GM19099 (cell line): ENCODE measurements at regions not wholly inside any gene's neighbourhood (a gene's known extent, or its start where the extent isn't known, plus 50 kb on each side); places are given as distances from the start of the nearest gene placed in this dataset.

Experiments used
- POLR2A ChIP-seq: IDR thresholded peaks from 3 replicates; pipeline ENCODE4 v1.6.1; 2011; ENCODE audit warnings: low read depth; ENCODE audit not compliant: insufficient read length; ENCODE audit errors: extremely low read depth

GRCh38 chr2:14137643-14138042 is 494.9 kb upstream of the LRATD1 start:
- no peak for TF ChIP-seq POLR2A

DNA sequence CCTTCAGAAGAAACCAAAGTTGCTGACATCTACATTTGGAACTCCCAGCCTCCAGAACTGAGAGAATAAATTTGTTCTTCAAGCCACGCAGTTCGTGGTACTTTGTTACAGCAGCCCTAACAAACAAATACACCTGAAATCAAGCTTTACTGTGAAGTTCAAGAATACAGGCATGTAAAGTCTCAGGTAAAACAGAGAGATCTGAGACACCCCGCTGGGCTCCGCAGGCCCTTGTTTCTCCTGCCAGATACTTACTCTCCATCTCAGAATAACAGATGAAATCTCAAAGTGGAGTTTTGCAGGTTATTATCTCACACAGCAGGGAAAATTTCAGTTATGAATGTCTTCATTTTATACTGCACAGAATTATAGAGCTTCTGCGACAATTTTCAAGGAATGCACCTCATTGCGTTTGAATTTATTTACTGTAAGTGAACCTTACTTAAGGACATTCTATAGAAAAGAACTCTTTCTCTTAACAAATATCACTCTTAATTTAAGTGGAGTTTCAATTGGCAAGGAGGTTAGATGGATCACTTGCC is 492.4 kb upstream of the LRATD1 start:
- TF ChIP-seq POLR2A = no peak

DNA sequence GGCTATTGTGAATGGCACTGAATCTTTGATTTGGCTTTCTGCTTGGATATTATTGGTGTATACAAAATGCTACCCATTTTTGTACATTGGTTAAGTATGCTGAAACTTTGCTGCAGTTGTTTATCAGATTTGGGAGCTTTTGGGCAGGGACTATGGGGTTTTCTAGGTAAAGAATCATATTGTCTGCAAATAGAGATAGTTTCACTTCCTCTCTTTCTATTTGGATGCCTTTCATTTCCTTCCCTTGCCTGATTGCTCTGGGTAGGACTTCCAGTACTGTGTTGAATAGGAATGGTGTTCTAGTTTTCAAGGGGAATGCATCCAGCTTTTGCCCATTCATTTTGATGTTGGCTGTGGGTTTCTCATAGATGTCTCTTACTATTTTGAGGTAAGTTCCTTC is 489.1 kb upstream of the LRATD1 start:
- TF ChIP-seq POLR2A = no peak

DNA sequence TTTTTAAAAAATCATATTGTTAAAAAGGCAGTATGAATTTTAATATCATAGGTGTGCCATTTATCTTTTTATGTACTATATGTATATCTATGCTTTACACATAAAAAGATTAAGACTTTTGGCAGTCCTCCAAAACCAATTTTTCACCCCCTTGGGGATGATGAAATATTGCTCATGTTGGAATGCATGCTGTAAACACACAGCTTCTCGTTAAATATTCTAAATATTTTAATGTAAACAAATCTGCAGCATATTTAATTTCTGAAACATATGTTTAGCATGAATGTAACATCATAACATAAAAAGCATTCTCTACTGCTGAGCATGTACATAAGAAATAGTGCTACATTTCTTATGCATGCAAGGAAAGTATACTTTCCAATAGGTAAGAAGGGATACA is 484.3 kb upstream of the LRATD1 start:
- TF ChIP-seq POLR2A = no peak

- no peak for TF ChIP-seq POLR2A
Measured at GRCh38 chr2:14157816-14158215, 474.7 kb upstream of the LRATD1 start.

DNA sequence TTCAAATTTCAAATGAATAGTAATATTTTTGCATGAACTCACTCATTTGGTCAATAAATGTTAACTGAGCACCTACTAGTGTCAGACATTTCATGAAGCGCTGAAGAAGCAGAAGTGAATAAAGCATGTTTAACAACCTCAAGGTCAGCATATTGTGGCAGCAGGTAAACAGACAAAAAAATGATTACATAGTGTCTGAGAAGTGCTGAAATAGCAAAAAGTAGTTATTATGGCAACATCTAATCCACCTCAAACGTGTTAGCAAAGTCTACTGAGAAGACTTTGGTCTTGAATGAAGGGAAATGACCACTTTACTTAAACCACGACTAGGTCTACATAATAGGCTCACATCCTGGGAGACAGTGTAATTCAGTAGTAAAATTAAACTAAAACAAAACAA is 452.2 kb upstream of the LRATD1 start:
- no peak for TF ChIP-seq POLR2A

- no peak for TF ChIP-seq POLR2A
Measured at GRCh38 chr2:14182227-14182946, 450.1 kb upstream of the LRATD1 start.

DNA sequence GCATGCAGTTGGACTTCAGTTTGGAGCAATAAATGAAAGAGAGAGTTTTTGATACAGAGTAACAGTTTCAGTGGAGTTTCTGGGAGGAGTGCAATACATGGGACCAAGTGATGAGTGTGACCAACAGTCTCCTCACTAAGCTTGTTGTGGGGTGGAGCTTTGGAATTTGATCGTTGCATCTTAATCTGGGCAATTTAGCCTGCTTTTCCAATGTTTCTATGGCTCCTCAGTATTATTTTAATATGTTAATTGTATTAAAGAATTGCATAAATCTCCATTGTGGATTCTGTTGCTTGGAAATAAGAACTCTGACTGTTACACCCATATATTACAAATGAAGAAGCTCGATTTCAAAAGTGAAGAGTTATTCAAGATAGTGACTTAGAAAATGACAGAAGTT is 446.6 kb upstream of the LRATD1 start:
- no peak for TF ChIP-seq POLR2A

DNA sequence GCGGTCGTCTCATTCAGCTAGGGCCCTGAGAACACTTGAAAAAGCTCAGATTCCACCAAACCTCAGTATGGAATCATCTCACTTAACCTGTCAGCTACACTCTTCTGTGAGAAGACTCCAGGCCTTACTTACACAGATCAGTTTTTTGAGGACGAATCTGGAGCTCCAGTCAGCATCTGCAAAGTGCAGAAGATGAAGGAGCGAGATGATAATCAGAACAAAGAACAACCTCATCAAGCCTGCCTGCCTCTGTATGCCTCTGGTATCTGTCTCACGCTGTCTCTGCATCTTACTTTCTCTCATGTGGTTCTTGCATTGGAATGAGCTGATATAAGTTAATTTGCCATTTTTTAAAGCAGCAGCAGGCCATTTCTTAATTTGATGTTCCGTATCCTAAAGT is 444.1 kb upstream of the LRATD1 start:
- no peak for TF ChIP-seq POLR2A

- TF ChIP-seq POLR2A = no peak
Measured at GRCh38 chr2:14189929-14190328, 442.6 kb upstream of the LRATD1 start.

- TF ChIP-seq POLR2A = no peak
Measured at GRCh38 chr2:14194233-14194632, 438.3 kb upstream of the LRATD1 start.

DNA sequence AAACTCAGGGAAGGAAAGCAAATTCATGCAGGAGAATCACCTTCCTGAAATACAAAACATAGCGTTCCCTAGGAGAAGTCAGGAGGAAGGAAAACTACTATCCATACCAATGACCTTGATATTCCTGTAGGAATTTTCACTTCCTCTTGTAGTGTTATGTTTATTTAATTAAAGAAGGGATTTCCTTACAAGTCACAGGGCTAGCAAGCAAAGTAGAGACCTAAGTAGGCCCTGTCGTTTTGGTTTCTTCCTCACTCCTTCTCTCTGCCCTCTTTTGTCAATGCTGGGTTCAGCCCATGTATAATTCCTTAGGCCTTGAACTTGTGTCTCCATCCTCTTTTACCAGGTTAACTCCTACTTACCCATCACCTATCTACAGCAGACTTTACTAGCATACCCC is 435.2 kb upstream of the LRATD1 start:
- TF ChIP-seq POLR2A = no peak

DNA sequence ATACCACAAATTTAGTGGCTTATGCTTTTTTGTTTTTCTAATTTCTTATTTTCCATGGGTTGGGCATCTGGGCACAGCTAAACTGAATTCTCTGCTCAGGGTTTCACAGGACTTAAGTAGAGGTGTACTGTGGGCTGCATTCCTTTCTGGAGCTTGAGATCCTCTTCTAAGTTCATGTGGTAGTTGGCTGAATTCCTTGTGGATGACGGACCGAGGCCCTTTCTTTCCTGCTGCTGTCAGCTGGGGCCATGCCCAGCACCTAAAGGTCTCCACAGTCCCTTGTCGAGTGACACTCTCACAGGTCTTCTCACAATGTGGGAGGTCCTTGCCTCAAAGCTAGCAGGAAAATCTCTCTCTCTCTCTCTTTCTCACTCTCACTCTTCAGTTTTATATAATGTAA is 433.5 kb upstream of the LRATD1 start:
- TF ChIP-seq POLR2A = no peak

- no peak for TF ChIP-seq POLR2A
Measured at GRCh38 chr2:14219306-14219705, 413.2 kb upstream of the LRATD1 start.

DNA sequence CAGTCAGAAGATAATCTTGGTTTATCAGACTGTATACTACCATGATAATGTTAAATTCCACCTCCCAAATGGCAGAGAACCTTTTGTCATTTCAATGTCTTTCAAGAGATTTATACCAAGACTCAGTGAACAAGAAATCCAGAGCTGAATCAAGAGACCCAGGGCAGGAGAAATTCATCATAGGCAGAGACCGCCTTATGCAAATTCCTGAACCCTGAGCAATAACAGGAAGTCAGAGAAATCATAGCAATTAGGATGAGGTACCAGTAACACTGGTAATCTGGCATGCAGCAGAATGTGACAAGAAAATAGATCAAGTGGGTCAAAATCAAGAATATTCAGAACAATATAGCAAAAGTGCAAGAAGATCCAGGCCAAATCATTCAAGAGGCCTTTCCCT is 412.4 kb upstream of the LRATD1 start:
- no peak for TF ChIP-seq POLR2A

GRCh38 chr2:14221466-14221865 is 411.1 kb upstream of the LRATD1 start:
- no peak for TF ChIP-seq POLR2A

DNA sequence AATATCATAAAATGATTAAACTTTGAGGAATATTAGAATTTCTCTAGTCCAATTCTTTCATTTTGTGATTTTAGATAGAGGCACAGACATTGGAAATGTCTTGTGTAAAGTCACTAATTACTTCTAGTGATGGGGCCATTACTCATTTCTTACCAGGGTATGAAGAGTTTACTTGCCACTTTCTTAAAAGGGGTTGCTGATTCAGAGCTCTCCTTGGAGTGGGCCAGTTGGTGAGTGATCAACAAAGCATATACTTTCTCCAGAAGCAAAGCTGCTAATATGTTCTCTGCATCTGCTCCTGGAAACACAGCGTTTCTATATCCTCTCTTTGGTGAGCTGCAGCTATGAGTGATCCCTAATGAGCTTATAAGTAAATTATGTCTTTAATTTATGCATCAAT is 408.9 kb upstream of the LRATD1 start:
- no peak for TF ChIP-seq POLR2A
